NT2/D1 (cell line): ENCODE measurements at regions not wholly inside any gene's neighbourhood (a gene's known extent, or its start where the extent isn't known, plus 50 kb on each side); places are given as distances from the start of the nearest gene placed in this dataset.

Experiments
- SUZ12 ChIP-seq: IDR thresholded peaks from 2 replicates; pipeline ENCODE4 v1.6.1; 2011; ENCODE audit not compliant: insufficient read length, insufficient read depth; ENCODE audit errors: extremely low read depth
- YY1 ChIP-seq: IDR thresholded peaks from 2 replicates; pipeline ENCODE4 v1.6.1; 2011; ENCODE audit not compliant: insufficient read length, insufficient read depth
- ZNF274 ChIP-seq: IDR thresholded peaks from 2 replicates; pipeline ENCODE4 v1.6.1; 2011; ENCODE audit warnings: mild to moderate bottlenecking, low read depth, low read length

- no peak for TF ChIP-seq YY1
- no peak for TF ChIP-seq ZNF274
- TF ChIP-seq SUZ12 = no peak
Observed at GRCh38 chr19:46947866-46948265, 71.8 kb upstream of the NPAS1 start.
